SK-N-SH (cell line): ENCODE measurements at regions not wholly inside any gene's neighbourhood (a gene's known extent, or its start where the extent isn't known, plus 50 kb on each side); places are given as distances from the start of the nearest gene placed in this dataset.

Source experiments
- CTCF ChIA-PET: fragments of 300-600, 350-600 bp; formaldehyde crosslinking; extraction: SDS; loops from one replicate; lab custom pipeline; 2021; lab: Yijun Ruan, JAX
- POLR2A ChIA-PET: fragments of 350-600 bp; sonication (Branson Sonifier 250); formaldehyde crosslinking; extraction: SDS; loops from one replicate; lab custom pipeline; 2020; ENCODE audit warnings: antibody characterized with exemption, inconsistent platforms; lab: Yijun Ruan, JAX
- DNase-seq: peaks from one replicate; pipeline ENCODE4 v3.0.0; 2012
- H2AFZ ChIP-seq: fragments of 200-600 bp; sonication (generic); 2 replicates; pipeline ENCODE4 v1.8.1; 2016; ENCODE audit warnings: antibody characterized with exemption, mild to moderate bottlenecking, low read depth
- H3F3A ChIP-seq: fragments of 200-600 bp; sonication (generic); replicated peaks from 2 replicates; pipeline ENCODE3; 2016; ENCODE audit warnings: antibody characterized with exemption, mild to moderate bottlenecking; ENCODE audit not compliant: insufficient read depth
- H3K27ac ChIP-seq, 2 experiments: fragments of 200-500 bp in 1 of 2; fragments of 200-600 bp in 1 of 2; sonication (Bioruptor generic) in 1 of 2; sonication (generic), shearing (Covaris generic) in 1 of 2; 2 replicates each; pipeline versions ENCODE4 v1.5.1 to v1.6.1; 2014 to 2016; ENCODE audit warnings: low read depth in 2 of 2, inconsistent platforms in 1 of 2, low read length in 1 of 2, mild to moderate bottlenecking in 1 of 2, mixed read lengths in 1 of 2
- H3K27me3 ChIP-seq: fragments of 200-600 bp; sonication (generic), shearing (Covaris generic); 2 replicates; pipeline ENCODE4 v1.6.1; 2016; ENCODE audit warnings: mixed run types; ENCODE audit not compliant: insufficient read depth
- H3K36me3 ChIP-seq, 2 experiments: fragments of 200-500 bp in 1 of 2; fragments of 200-600 bp in 1 of 2; sonication (Bioruptor generic) in 1 of 2; sonication (generic) in 1 of 2; replicated peaks in 1 of 2; 2 replicates each; pipeline versions ENCODE3 to v1.5.1; 2014 to 2016; ENCODE audit warnings: low read length in 1 of 2, mild to moderate bottlenecking in 1 of 2; ENCODE audit not compliant: insufficient read depth in 2 of 2, control insufficient read depth in 1 of 2
- H3K4me1 ChIP-seq, 2 experiments: fragments of 200-500 bp in 1 of 2; fragments of 200-600 bp in 1 of 2; sonication (Bioruptor generic) in 1 of 2; sonication (generic), shearing (Covaris generic) in 1 of 2; 2 replicates each; pipeline versions ENCODE4 v1.5.1 to v1.6.1; 2014 to 2016; ENCODE audit warnings: low read depth in 1 of 2, low read length in 1 of 2, mixed run types in 1 of 2; ENCODE audit not compliant: insufficient read depth in 2 of 2, control insufficient read depth in 1 of 2
- H3K4me2 ChIP-seq: fragments of 200-600 bp; sonication (generic), shearing (Covaris generic); 2 replicates; pipeline ENCODE4 v1.6.1; 2017; ENCODE audit warnings: mixed run types
- H3K4me3 ChIP-seq, 2 experiments: fragments of 200-500 bp in 1 of 2; fragments of 200-600 bp in 1 of 2; sonication (Bioruptor generic) in 1 of 2; sonication (generic), shearing (Covaris generic) in 1 of 2; 2 replicates each; pipeline versions ENCODE4 v1.5.1 to v1.8.1; 2014 to 2016; ENCODE audit warnings: low read depth in 2 of 2, inconsistent platforms in 1 of 2, low read length in 1 of 2, mild to moderate bottlenecking in 1 of 2, mixed read lengths in 1 of 2, moderate library complexity in 1 of 2
- H3K79me2 ChIP-seq: fragments of 200-600 bp; sonication (generic); 2 replicates; pipeline ENCODE4 v1.8.1; 2017; ENCODE audit warnings: mild to moderate bottlenecking; ENCODE audit not compliant: insufficient read depth
- H3K9ac ChIP-seq: fragments of 200-600 bp; sonication (generic); 2 replicates; pipeline ENCODE4 v1.6.1; 2017; ENCODE audit warnings: mixed run types
- H3K9me2 ChIP-seq: fragments of 200-600 bp; sonication (generic); 2 replicates; pipeline ENCODE4 v1.6.1; 2017; ENCODE audit warnings: mixed run types
- H3K9me3 ChIP-seq: fragments of 200-600 bp; sonication (generic); 2 replicates; pipeline ENCODE4 v1.6.1; 2017; ENCODE audit warnings: mixed run types, mild to moderate bottlenecking, moderate library complexity
- H4K20me1 ChIP-seq: fragments of 200-600 bp; sonication (generic); 2 replicates; pipeline ENCODE4 v1.6.1; 2017; ENCODE audit warnings: mild to moderate bottlenecking, mixed run types; ENCODE audit not compliant: insufficient read depth
- CTCF ChIP-seq: fragments of 200-600 bp; sonication (generic); IDR thresholded peaks from 2 replicates; pipeline ENCODE4 v1.6.1; 2017; ENCODE audit warnings: antibody characterized with exemption, mild to moderate bottlenecking, moderate library complexity
- EZH2phosphoT487 ChIP-seq: fragments of 200-600 bp; sonication (generic); IDR thresholded peaks from 2 replicates; pipeline ENCODE4 v1.6.1; 2017; ENCODE audit warnings: low read depth, mixed run types, mild to moderate bottlenecking, antibody characterized with exemption, moderate library complexity, borderline replicate concordance
- MEF2A ChIP-seq: IDR thresholded peaks from 2 replicates; pipeline ENCODE4 v1.4.0; 2012; ENCODE audit warnings: low read depth, borderline replicate concordance
- MXI1 ChIP-seq: IDR thresholded peaks from 2 replicates; pipeline ENCODE4 v1.6.1; 2012; ENCODE audit warnings: mild to moderate bottlenecking, low read depth, low read length, improper control_type of control experiment
- POLR2AphosphoS5 ChIP-seq: IDR thresholded peaks from 2 replicates; pipeline ENCODE4 v1.6.1; 2012; ENCODE audit warnings: low read depth, low read length
- RCOR1 ChIP-seq: fragments of 150-350 bp; IDR thresholded peaks from 2 replicates; pipeline ENCODE4 v1.6.1; 2017; ENCODE audit warnings: antibody characterized with exemption, low read length
- REST ChIP-seq: IDR thresholded peaks from 2 replicates; pipeline ENCODE4 v1.6.1; 2012; ENCODE audit warnings: mild to moderate bottlenecking, low read depth, low read length, moderate library complexity
- SMC3 ChIP-seq: IDR thresholded peaks from 2 replicates; pipeline ENCODE4 v1.6.1; 2012; ENCODE audit warnings: low read depth, low read length, improper control_type of control experiment
- WGBS: methylation state at CpG from one replicate; pipeline ENCODE4 v1.1.6; 2017; ENCODE audit warnings: low lambda C conversion rate; 5-methylcytosine and 5-hydroxymethylcytosine counted together

- no peak overlapping the region for H3K9ac ChIP-seq
- H3K4me2 ChIP-seq: no peak overlapping the region
- CTCF ChIA-PET: no interaction called here
- H3K9me3 ChIP-seq: no peaks in the 10 kb centered on the region
- POLR2A ChIA-PET: no interaction called here
- 14% methylated on average over 2 of the region's 2 CpGs for WGBS
- no peaks in the 10 kb centered on the region for H3K79me2 ChIP-seq
- H3K36me3 ChIP-seq: no peaks in the 10 kb centered on the region
- no peak for TF ChIP-seq EZH2phosphoT487
- TF ChIP-seq MXI1: no peak
- no peak for TF ChIP-seq REST
- H3K4me1 ChIP-seq: no peaks in the 10 kb centered on the region
- no peak overlapping the region for H2AFZ ChIP-seq
- H3K27me3 ChIP-seq: no peaks in the 10 kb centered on the region
- H4K20me1 ChIP-seq: no peaks in the 10 kb centered on the region
- no peak overlapping the region for H3K27ac ChIP-seq
- no peak for DNase-seq
- no peak overlapping the region for H3K4me3 ChIP-seq
- no peaks in the 10 kb centered on the region for H3F3A ChIP-seq
- H3K9me2 ChIP-seq: no peaks in the 10 kb centered on the region
Observed at GRCh38 chr16:62648256-62648655, 612.0 kb upstream of the CDH8 start.

- TF ChIP-seq MEF2A (no peak), CTCF (no peak), REST (no peak), POLR2AphosphoS5 (no peak), SMC3 (no peak), RCOR1 (no peak)
- TF ChIP-seq, all 33 proteins: peak for 0
- H3K9me3 ChIP-seq: no peaks in the 10 kb centered on the region
- H3K4me3 ChIP-seq: no peak overlapping the region
- no peak overlapping the region for H3K9ac ChIP-seq
- POLR2A ChIA-PET: no interaction called here
- H3K79me2 ChIP-seq: no peaks in the 10 kb centered on the region
- H3K9me2 ChIP-seq: no peaks in the 10 kb centered on the region
- no peaks in the 10 kb centered on the region for H4K20me1 ChIP-seq
- 54% methylated on average over 9 of the region's 10 CpGs for WGBS
- no peaks in the 10 kb centered on the region for H3K4me1 ChIP-seq
- no peak overlapping the region for H2AFZ ChIP-seq
- no peak overlapping the region for H3K27ac ChIP-seq
- no peak for DNase-seq
- no peaks in the 10 kb centered on the region for H3F3A ChIP-seq
- H3K27me3 ChIP-seq: no peaks in the 10 kb centered on the region
- H3K36me3 ChIP-seq: no peaks in the 10 kb centered on the region
- H3K4me2 ChIP-seq: no peak overlapping the region
- CTCF ChIA-PET: no interaction called here
Observed at GRCh38 chr16:62644030-62644812, 608.0 kb upstream of the CDH8 start.
